HEK293 (cell line): ENCODE measurements at regions not wholly inside any gene's neighbourhood (a gene's known extent, or its start where the extent isn't known, plus 50 kb on each side); places are given as distances from the start of the nearest gene placed in this dataset.

ENCODE experiments used
- CTCF ChIA-PET: fragments of 350-600 bp; formaldehyde crosslinking; extraction: SDS; loops from one replicate; lab custom pipeline; 2021; ENCODE audit warnings: antibody characterized with exemption; lab: Yijun Ruan, JAX
- POLR2A ChIA-PET: fragments of 300-600 bp; formaldehyde crosslinking; extraction: SDS; loops from one replicate; lab custom pipeline; 2020; ENCODE audit warnings: antibody characterized with exemption, inconsistent platforms; lab: Yijun Ruan, JAX
- H3K27ac ChIP-seq: fragments of 200-500 bp; sonication (Bioruptor generic); 2 replicates; pipeline ENCODE4 v1.5.1; 2014; ENCODE audit warnings: low read depth, low read length, control low read depth, inconsistent platforms; ENCODE audit errors: extremely low read depth
- H3K36me3 ChIP-seq, 2 experiments: fragments of 200-500 bp in 1 of 2; sonication (Bioruptor generic) in 1 of 2; 1 replicate in 1 of 2; 2 replicates in 1 of 2; pipeline ENCODE4 v1.5.1; 2014 to 2017; ENCODE audit warnings: inconsistent platforms in 2 of 2, low read length in 2 of 2; ENCODE audit not compliant: control insufficient read depth in 2 of 2, insufficient read depth in 1 of 2
- H3K4me1 ChIP-seq: fragments of 200-500 bp; sonication (Bioruptor generic); 2 replicates; pipeline ENCODE4 v1.5.1; 2014; ENCODE audit warnings: mild to moderate bottlenecking, low read length, inconsistent platforms; ENCODE audit not compliant: control insufficient read depth, insufficient read depth
- H3K4me3 ChIP-seq: 2 replicates; pipeline ENCODE4 v1.5.1; 2011; ENCODE audit warnings: low read depth, mild to moderate bottlenecking, control low read depth, low read length, moderate library complexity
- H3K9me3 ChIP-seq: fragments of 200-500 bp; sonication (Bioruptor generic); 2 replicates; pipeline ENCODE4 v1.5.1; 2014; ENCODE audit warnings: low read depth, low read length, inconsistent platforms; ENCODE audit not compliant: control insufficient read depth, insufficient read depth
- GLI2 ChIP-seq: fragments of 450-650 bp; formaldehyde crosslinking; IDR thresholded peaks from 2 replicates; pipeline ENCODE4; 2017; ENCODE audit warnings: missing biosample characterization, missing genetic modification characterization, low read depth, borderline replicate concordance
- KLF9 ChIP-seq: fragments of 450-650 bp; formaldehyde crosslinking; IDR thresholded peaks from 2 replicates; pipeline ENCODE4 v1.5.1; 2016; ENCODE audit warnings: missing biosample characterization, missing genetic modification characterization, low read depth
- MEIS1 ChIP-seq: sonication (generic); formaldehyde crosslinking; IDR thresholded peaks from 2 replicates; pipeline ENCODE4 v1.8.1; 2022; ENCODE audit warnings: missing genetic modification reagents, mild to moderate bottlenecking, borderline replicate concordance
- MZF1 ChIP-seq: fragments of 450-650 bp; formaldehyde crosslinking; IDR thresholded peaks from 2 replicates; pipeline ENCODE4 v1.5.1; 2017; ENCODE audit warnings: missing biosample characterization, missing genetic modification characterization, borderline replicate concordance
- OVOL3 ChIP-seq: fragments of 450-650 bp; formaldehyde crosslinking; IDR thresholded peaks from 2 replicates; pipeline ENCODE4 v1.5.1; 2016; ENCODE audit warnings: missing biosample characterization, missing genetic modification characterization
- REST ChIP-seq: fragments of 450-650 bp; formaldehyde crosslinking; IDR thresholded peaks from 2 replicates; pipeline ENCODE4 v1.5.1; 2016; ENCODE audit warnings: missing biosample characterization, missing genetic modification characterization
- WT1 ChIP-seq: fragments of 450-650 bp; formaldehyde crosslinking; IDR thresholded peaks from 2 replicates; pipeline ENCODE4 v1.5.1; 2016; ENCODE audit warnings: missing biosample characterization, missing genetic modification characterization
- ZBTB21 ChIP-seq: fragments of 450-650 bp; formaldehyde crosslinking; IDR thresholded peaks from 2 replicates; pipeline ENCODE4 v1.5.1; 2017; ENCODE audit warnings: missing biosample characterization, missing genetic modification characterization
- ZNF112 ChIP-seq: fragments of 450-650 bp; formaldehyde crosslinking; IDR thresholded peaks from 2 replicates; pipeline ENCODE4 v1.5.0; 2017; ENCODE audit warnings: missing biosample characterization, missing genetic modification characterization
- ZNF175 ChIP-seq: fragments of 450-650 bp; formaldehyde crosslinking; IDR thresholded peaks from 2 replicates; pipeline ENCODE4 v1.5.1; 2016; ENCODE audit warnings: missing biosample characterization, missing genetic modification characterization
- ZNF248 ChIP-seq: fragments of 450-650 bp; formaldehyde crosslinking; IDR thresholded peaks from 2 replicates; pipeline ENCODE4 v1.5.1; 2017; ENCODE audit warnings: missing biosample characterization, missing genetic modification characterization
- ZNF280C ChIP-seq: fragments of 450-650 bp; formaldehyde crosslinking; IDR thresholded peaks from 2 replicates; pipeline ENCODE4 v1.5.1; 2016; ENCODE audit warnings: missing biosample characterization, missing genetic modification characterization
- ZNF404 ChIP-seq: fragments of 450-650 bp; formaldehyde crosslinking; IDR thresholded peaks from 2 replicates; pipeline ENCODE4 v1.5.1; 2017; ENCODE audit warnings: missing biosample characterization, missing genetic modification characterization
- ZNF561 ChIP-seq: fragments of 450-650 bp; IDR thresholded peaks from 2 replicates; pipeline ENCODE4 v1.5.1; 2018; ENCODE audit warnings: missing biosample characterization, missing genetic modification characterization, borderline replicate concordance
- ZNF768 ChIP-seq: fragments of 450-650 bp; formaldehyde crosslinking; IDR thresholded peaks from 2 replicates; pipeline ENCODE4 v1.5.1; 2018; ENCODE audit warnings: missing biosample characterization, mild to moderate bottlenecking, missing genetic modification characterization
- ZNF830 ChIP-seq: fragments of 450-650 bp; IDR thresholded peaks from 2 replicates; pipeline ENCODE4 v1.5.0; 2018; ENCODE audit warnings: missing biosample characterization, missing genetic modification characterization, low read depth, mild to moderate bottlenecking, moderate library complexity
- ZNF843 ChIP-seq: fragments of 450-650 bp; formaldehyde crosslinking; IDR thresholded peaks from 2 replicates; pipeline ENCODE4 v1.5.1; 2016; ENCODE audit warnings: missing biosample characterization, missing genetic modification characterization
- ZSCAN16 ChIP-seq: fragments of 450-650 bp; formaldehyde crosslinking; IDR thresholded peaks from 2 replicates; pipeline ENCODE4 v1.5.1; 2016; ENCODE audit warnings: missing biosample characterization, missing genetic modification characterization
- TF ChIP-seq, protein P1 (sequence below): fragments of 450-650 bp; formaldehyde crosslinking; IDR thresholded peaks from 2 replicates; pipeline ENCODE4 v1.5.1; 2016; ENCODE audit warnings: missing biosample characterization, missing genetic modification characterization, borderline replicate concordance
- TF ChIP-seq, protein P2 (sequence below): fragments of 450-650 bp; formaldehyde crosslinking; IDR thresholded peaks from 2 replicates; pipeline ENCODE4; 2016; ENCODE audit warnings: missing biosample characterization, missing genetic modification characterization
- TF ChIP-seq, protein P3 (sequence below): fragments of 450-650 bp; formaldehyde crosslinking; optimal IDR thresholded peaks from 2 replicates; pipeline ENCODE3; 2016; ENCODE audit warnings: missing biosample characterization, mild to moderate bottlenecking, missing genetic modification characterization
- TF ChIP-seq, protein P4 (sequence below): fragments of 450-650 bp; formaldehyde crosslinking; IDR thresholded peaks from 2 replicates; pipeline ENCODE4 v1.5.1; 2016; ENCODE audit warnings: missing biosample characterization, missing genetic modification characterization

GRCh38 chr3:165645191-165645590, 192.0 kb downstream of the BCHE start:
- POLR2A ChIA-PET, result no interaction called here
- TF ChIP-seq ZNF561 (tag by site-specific recombination) (no peak), ZNF830 (no peak), ZNF280C (no peak), ZNF404 (tag by site-specific recombination) (no peak), MZF1 (no peak), ZSCAN16 (tag by site-specific recombination) (no peak)
- TF ChIP-seq, protein P1, sequence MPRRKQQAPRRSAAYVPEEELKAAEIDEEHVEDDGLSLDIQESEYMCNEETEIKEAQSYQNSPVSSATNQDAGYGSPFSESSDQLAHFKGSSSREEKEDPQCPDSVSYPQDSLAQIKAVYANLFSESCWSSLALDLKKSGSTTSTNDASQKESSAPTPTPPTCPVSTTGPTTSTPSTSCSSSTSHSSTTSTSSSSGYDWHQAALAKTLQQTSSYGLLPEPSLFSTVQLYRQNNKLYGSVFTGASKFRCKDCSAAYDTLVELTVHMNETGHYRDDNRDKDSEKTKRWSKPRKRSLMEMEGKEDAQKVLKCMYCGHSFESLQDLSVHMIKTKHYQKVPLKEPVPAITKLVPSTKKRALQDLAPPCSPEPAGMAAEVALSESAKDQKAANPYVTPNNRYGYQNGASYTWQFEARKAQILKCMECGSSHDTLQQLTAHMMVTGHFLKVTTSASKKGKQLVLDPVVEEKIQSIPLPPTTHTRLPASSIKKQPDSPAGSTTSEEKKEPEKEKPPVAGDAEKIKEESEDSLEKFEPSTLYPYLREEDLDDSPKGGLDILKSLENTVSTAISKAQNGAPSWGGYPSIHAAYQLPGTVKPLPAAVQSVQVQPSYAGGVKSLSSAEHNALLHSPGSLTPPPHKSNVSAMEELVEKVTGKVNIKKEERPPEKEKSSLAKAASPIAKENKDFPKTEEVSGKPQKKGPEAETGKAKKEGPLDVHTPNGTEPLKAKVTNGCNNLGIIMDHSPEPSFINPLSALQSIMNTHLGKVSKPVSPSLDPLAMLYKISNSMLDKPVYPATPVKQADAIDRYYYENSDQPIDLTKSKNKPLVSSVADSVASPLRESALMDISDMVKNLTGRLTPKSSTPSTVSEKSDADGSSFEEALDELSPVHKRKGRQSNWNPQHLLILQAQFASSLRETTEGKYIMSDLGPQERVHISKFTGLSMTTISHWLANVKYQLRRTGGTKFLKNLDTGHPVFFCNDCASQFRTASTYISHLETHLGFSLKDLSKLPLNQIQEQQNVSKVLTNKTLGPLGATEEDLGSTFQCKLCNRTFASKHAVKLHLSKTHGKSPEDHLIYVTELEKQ (tag by site-specific recombination), result no peak
- TF ChIP-seq, protein P2, sequence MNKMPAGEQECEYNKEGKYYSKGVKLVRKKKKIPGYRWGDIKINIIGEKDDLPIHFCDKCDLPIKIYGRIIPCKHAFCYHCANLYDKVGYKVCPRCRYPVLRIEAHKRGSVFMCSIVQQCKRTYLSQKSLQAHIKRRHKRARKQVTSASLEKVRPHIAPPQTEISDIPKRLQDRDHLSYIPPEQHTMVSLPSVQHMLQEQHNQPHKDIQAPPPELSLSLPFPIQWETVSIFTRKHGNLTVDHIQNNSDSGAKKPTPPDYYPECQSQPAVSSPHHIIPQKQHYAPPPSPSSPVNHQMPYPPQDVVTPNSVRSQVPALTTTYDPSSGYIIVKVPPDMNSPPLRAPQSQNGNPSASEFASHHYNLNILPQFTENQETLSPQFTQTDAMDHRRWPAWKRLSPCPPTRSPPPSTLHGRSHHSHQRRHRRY (tag by site-specific recombination), result no peak
- TF ChIP-seq, protein P3, sequence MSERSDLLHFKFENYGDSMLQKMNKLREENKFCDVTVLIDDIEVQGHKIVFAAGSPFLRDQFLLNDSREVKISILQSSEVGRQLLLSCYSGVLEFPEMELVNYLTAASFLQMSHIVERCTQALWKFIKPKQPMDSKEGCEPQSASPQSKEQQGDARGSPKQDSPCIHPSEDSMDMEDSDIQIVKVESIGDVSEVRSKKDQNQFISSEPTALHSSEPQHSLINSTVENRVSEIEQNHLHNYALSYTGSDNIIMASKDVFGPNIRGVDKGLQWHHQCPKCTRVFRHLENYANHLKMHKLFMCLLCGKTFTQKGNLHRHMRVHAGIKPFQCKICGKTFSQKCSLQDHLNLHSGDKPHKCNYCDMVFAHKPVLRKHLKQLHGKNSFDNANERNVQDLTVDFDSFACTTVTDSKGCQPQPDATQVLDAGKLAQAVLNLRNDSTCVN (tag by site-specific recombination), result no peak
- no peaks in the 10 kb centered on the region for H3K4me1 ChIP-seq
- CTCF ChIA-PET, result no interaction called here
- H3K4me3 ChIP-seq, result no peak overlapping the region
- no peak overlapping the region for H3K27ac ChIP-seq
- no peaks in the 10 kb centered on the region for H3K9me3 ChIP-seq
- no peaks in the 10 kb centered on the region for H3K36me3 ChIP-seq

DNA sequence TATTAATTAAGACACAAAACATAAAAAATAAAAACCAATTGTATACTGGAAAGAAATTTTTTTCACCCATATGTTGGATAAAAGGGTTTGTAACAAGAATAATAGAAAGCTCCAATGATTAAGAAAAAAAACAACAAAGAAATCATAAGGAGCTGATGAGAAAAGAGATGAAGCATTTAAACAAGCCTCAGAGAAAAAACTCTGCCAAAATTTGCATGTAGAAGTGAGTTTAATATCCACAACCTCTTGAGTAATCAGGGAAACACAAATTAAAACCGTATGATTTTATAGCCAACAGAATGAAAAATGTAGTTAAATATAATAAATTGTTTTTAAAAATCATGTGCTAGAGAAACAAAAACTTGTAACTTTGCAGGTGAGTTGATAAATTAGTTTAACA, 192.9 kb downstream of the BCHE start:
- ChIA-PET POLR2A (no interaction called here), CTCF (no interaction called here)
- H3K4me1 ChIP-seq, result no peaks in the 10 kb centered on the region
- H3K36me3 ChIP-seq, result no peaks in the 10 kb centered on the region
- H3K4me3 ChIP-seq, result no peak overlapping the region
- no peaks in the 10 kb centered on the region for H3K9me3 ChIP-seq
- H3K27ac ChIP-seq, result no peak overlapping the region
- no peak for TF ChIP-seq OVOL3 (tag by site-specific recombination)
- no peak for TF ChIP-seq WT1 (tag by site-specific recombination)
- no peak for TF ChIP-seq ZNF175 (tag by site-specific recombination)
- TF ChIP-seq GLI2, result no peak
- TF ChIP-seq ZNF112 (tag by site-specific recombination), result no peak
- no peak for TF ChIP-seq ZNF768 (tag by site-specific recombination)
- no peak for TF ChIP-seq REST (tag by site-specific recombination)
- no peak for TF ChIP-seq KLF9
- TF ChIP-seq, protein P4, sequence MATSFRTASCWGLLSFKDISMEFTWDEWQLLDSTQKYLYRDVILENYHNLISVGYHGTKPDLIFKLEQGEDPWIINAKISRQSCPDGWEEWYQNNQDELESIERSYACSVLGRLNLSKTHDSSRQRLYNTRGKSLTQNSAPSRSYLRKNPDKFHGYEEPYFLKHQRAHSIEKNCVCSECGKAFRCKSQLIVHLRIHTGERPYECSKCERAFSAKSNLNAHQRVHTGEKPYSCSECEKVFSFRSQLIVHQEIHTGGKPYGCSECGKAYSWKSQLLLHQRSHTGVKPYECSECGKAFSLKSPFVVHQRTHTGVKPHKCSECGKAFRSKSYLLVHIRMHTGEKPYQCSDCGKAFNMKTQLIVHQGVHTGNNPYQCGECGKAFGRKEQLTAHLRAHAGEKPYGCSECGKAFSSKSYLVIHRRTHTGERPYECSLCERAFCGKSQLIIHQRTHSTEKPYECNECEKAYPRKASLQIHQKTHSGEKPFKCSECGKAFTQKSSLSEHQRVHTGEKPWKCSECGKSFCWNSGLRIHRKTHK (tag by site-specific recombination), result no peak
- TF ChIP-seq MEIS1, result no peak
- TF ChIP-seq ZNF843, result no peak
- no peak for TF ChIP-seq ZBTB21 (tag by site-specific recombination)
- TF ChIP-seq ZNF248 (tag by site-specific recombination), result no peak
